ENCODE measurements at regions not wholly inside any gene's neighbourhood (a gene's known extent, or its start where the extent isn't known, plus 50 kb on each side); places are given as distances from the start of the nearest gene placed in this dataset.

DNA sequence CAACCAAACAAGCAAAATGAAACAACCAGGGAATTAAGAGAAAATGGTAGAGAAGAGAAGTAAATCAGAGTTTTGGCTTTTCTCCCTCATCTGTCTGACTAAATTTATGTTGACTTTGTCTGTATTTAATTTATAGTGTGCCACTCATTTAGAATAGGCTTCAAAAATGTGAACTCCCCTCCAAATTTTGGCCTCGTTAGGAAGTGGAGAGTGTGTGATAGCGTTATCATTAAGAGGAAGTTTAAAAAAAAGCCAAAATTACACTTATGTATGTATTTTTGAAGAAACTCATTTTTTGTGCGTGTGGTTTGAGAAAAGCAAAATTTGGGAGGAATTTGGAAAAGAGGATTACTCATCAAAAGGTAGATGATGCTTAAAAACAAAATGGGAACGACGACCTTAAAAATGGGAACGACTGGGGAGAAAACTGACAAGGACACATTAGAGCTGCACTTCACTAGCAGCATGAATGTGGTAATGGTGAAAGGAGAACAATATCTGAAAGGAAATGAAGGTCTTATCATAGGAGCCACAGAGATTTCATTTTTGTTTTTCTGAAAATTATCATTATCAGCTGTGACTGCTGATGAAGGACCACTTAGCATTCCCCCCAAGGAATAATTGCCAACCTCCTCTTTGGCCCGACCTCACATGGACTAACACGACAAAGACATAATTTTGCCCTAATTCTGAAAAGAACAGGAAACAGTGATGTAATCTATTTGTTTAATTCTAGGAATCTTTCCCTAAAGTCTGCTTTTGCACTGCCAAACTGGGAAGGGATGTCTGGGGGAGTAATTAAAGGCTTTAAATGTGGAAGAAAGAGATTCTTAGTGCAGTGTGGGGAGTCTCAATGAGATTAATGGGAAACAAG lies 163.2 kb upstream of the P2RY1 start:
- WGBS, 2 donors (ENCODE audit: low coverage in 1 of 2), result 64 to 67% methylated on average over 8 of the region's 8 CpGs
- Histone ChIP-seq H3K4me1 (no peaks in the 10 kb centered on the region), H3K27ac (no peak overlapping the region), H3K36me3 (no peaks in the 10 kb centered on the region), H3K9me3 (no peaks in the 10 kb centered on the region), H3K4me3 (no peak overlapping the region), H3K27me3 (no peaks in the 10 kb centered on the region)
- TF ChIP-seq POLR2AphosphoS5 (IDR thresholded peaks at IDR 0.05), result no peak
- no peak for TF ChIP-seq EP300 (IDR thresholded peaks at IDR 0.05; ENCODE audit: low read depth)
- no peak for TF ChIP-seq POLR2A (IDR thresholded peaks at IDR 0.05)
- TF ChIP-seq, protein P1, sequence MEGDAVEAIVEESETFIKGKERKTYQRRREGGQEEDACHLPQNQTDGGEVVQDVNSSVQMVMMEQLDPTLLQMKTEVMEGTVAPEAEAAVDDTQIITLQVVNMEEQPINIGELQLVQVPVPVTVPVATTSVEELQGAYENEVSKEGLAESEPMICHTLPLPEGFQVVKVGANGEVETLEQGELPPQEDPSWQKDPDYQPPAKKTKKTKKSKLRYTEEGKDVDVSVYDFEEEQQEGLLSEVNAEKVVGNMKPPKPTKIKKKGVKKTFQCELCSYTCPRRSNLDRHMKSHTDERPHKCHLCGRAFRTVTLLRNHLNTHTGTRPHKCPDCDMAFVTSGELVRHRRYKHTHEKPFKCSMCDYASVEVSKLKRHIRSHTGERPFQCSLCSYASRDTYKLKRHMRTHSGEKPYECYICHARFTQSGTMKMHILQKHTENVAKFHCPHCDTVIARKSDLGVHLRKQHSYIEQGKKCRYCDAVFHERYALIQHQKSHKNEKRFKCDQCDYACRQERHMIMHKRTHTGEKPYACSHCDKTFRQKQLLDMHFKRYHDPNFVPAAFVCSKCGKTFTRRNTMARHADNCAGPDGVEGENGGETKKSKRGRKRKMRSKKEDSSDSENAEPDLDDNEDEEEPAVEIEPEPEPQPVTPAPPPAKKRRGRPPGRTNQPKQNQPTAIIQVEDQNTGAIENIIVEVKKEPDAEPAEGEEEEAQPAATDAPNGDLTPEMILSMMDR (IDR thresholded peaks at IDR 0.05), result no peak
- DNase-seq, result no peak
- intact Hi-C loops (cut with DNase I; ENCODE audit: low total_unique reads), result no loop called here
- in situ Hi-C loops (cut with MboI; ENCODE audit: low pct_ligation_motif_present in 1 of 4, low pct_unique_long_range_greater_than_20kb in 1 of 4, low sequenced_read_pairs in 3 of 4), result no loop called here

DNA sequence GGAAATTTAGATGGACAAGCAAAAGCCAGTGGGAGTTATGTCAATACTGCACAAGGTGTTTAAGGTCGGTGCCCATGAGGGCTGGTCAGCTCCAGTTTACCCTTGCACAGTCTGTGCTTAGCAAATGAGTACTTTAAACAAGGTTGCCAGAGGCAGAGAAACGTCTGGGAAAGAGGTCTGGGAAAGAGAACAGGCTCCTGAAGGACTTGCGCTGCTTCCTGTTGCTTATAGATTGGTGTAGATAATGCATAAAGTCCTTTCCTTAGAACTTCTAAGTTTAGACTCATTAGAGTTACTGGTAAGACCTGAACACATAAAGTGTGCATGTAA lies 162.6 kb upstream of the P2RY1 start:
- DNase-seq, result no peak
- TF ChIP-seq, protein P1 (IDR thresholded peaks at IDR 0.05), result no peak
- TF ChIP-seq POLR2A (IDR thresholded peaks at IDR 0.05), result no peak
- TF ChIP-seq POLR2AphosphoS5 (IDR thresholded peaks at IDR 0.05), result no peak
- no peak for TF ChIP-seq EP300 (IDR thresholded peaks at IDR 0.05; ENCODE audit: low read depth)
- no peaks in the 10 kb centered on the region for H3K9me3 ChIP-seq
- H3K27ac ChIP-seq, result no peak overlapping the region
- no peaks in the 10 kb centered on the region for H3K4me1 ChIP-seq
- no peaks in the 10 kb centered on the region for H3K27me3 ChIP-seq
- H3K4me3 ChIP-seq, result no peak overlapping the region
- in situ Hi-C loops (cut with MboI; ENCODE audit: low pct_ligation_motif_present in 1 of 4, low pct_unique_long_range_greater_than_20kb in 1 of 4, low sequenced_read_pairs in 3 of 4), result no loop called here
- H3K36me3 ChIP-seq, result no peaks in the 10 kb centered on the region
- intact Hi-C loops (cut with DNase I; ENCODE audit: low total_unique reads), result no loop called here
- WGBS, 2 donors (ENCODE audit: low coverage in 1 of 2), result 50 to 53% methylated on average over 3 of the region's 3 CpGs

DNA sequence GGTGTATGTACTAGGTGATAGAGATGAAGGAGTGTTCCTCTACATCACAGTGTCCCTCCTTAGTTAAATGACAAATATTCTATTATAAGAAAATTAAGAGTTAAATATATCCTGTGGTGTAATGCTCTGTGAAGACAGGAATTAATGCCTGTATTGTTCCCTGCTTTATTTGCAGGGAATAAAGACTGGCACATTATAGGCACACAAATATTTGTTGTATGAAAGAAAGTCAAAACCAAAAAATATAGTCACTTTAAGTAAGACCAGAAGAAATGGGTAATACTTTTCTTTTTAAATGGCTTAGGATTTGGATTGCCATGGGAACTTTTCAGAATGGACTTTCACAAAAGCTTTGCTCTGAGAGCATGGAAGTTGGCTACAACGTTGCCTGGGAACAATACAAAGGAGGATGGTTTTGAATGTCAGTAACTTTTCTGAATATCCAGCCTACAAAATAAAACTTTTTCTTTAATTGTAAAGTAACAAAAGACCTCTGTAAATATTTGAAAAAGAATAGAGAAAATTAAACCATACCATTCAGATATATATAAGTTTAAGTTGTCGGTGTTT lies 158.0 kb upstream of the P2RY1 start:
- Histone ChIP-seq H3K36me3 (no peaks in the 10 kb centered on the region), H3K27ac (no peak overlapping the region), H3K4me1 (no peaks in the 10 kb centered on the region), H3K4me3 (no peak overlapping the region), H3K27me3 (no peaks in the 10 kb centered on the region), H3K9me3 (no peaks in the 10 kb centered on the region)
- DNase-seq, result no peak
- intact Hi-C loops (cut with DNase I; ENCODE audit: low total_unique reads), result no loop called here
- WGBS, 2 donors (ENCODE audit: low coverage in 1 of 2), result 86 to 88% methylated on average over 2 of the region's 2 CpGs
- no peak for TF ChIP-seq POLR2A (IDR thresholded peaks at IDR 0.05)
- in situ Hi-C loops (cut with MboI; ENCODE audit: low pct_ligation_motif_present in 1 of 4, low pct_unique_long_range_greater_than_20kb in 1 of 4, low sequenced_read_pairs in 3 of 4), result no loop called here

DNA sequence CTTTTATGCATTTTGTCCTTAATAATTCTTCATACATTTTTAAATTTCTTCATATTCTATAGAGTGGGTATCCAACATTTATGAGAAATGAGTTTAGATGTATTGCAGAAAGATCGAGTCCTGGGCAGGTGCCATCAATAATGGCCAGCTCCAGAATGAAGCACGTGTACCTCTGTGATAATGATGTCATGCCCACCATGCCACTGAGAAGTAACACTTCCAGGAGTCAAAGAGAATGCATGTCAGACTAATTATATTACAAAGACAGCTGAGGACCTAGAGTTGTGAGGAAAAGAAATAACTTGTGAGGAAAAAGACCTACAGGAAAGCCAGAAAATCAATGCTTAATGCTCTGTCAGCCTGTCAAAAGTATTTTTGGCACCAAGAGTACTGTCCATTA lies 157.4 kb upstream of the P2RY1 start:
- intact Hi-C loops (cut with DNase I; ENCODE audit: low total_unique reads) (no loop called here), in situ Hi-C loops (cut with MboI; ENCODE audit: low pct_ligation_motif_present in 1 of 4, low pct_unique_long_range_greater_than_20kb in 1 of 4, low sequenced_read_pairs in 3 of 4) (no loop called here)
- H3K4me3 ChIP-seq, result no peak overlapping the region
- no peaks in the 10 kb centered on the region for H3K36me3 ChIP-seq
- no peak overlapping the region for H3K27ac ChIP-seq
- 62 to 65% methylated on average over 2 of the region's 2 CpGs for WGBS, 2 donors (ENCODE audit: low coverage in 1 of 2)
- TF ChIP-seq EP300 (IDR thresholded peaks at IDR 0.05; ENCODE audit: low read depth) (no peak), POLR2AphosphoS5 (IDR thresholded peaks at IDR 0.05) (no peak), POLR2A (IDR thresholded peaks at IDR 0.05) (no peak)
- H3K27me3 ChIP-seq, result no peaks in the 10 kb centered on the region
- DNase-seq, result no peak
- no peaks in the 10 kb centered on the region for H3K9me3 ChIP-seq
- H3K4me1 ChIP-seq, result no peaks in the 10 kb centered on the region

DNA sequence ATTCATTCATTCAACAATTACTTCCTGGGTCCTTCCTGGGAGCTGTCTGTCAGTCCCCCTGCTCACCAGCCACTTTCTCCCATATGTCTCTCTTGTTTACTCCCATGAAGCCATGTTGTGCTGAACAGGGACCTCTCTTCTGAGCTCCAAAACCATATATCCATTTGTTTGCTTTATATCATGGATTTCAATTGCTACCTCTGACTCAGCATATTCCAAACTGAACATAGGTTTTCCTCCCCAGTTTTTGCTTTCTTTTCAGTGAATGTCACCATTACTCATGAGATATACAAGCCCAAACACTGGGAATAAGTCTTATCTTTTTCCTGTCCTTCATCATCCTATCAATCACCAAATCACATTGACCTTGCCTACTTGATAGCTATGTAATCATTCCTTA lies 152.5 kb upstream of the P2RY1 start:
- H3K27me3 ChIP-seq, result no peaks in the 10 kb centered on the region
- H3K4me3 ChIP-seq, result no peak overlapping the region
- intact Hi-C loops (cut with DNase I; ENCODE audit: low total_unique reads), result no loop called here
- in situ Hi-C loops (cut with MboI; ENCODE audit: low pct_ligation_motif_present in 1 of 4, low pct_unique_long_range_greater_than_20kb in 1 of 4, low sequenced_read_pairs in 3 of 4), result no loop called here
- no peak for DNase-seq
- H3K4me1 ChIP-seq, result no peaks in the 10 kb centered on the region
- no peaks in the 10 kb centered on the region for H3K9me3 ChIP-seq
- no peak overlapping the region for H3K27ac ChIP-seq
- H3K36me3 ChIP-seq, result no peaks in the 10 kb centered on the region
- TF ChIP-seq EP300 (IDR thresholded peaks at IDR 0.05; ENCODE audit: low read depth) (no peak), POLR2A (IDR thresholded peaks at IDR 0.05) (no peak), POLR2AphosphoS5 (IDR thresholded peaks at IDR 0.05) (no peak)

All from transverse colon (tissue), 4 donors.